ENCODE measurements at regions not wholly inside any gene's neighbourhood (a gene's known extent, or its start where the extent isn't known, plus 50 kb on each side); places are given as distances from the start of the nearest gene placed in this dataset.

- intact Hi-C loops (cut with DNase I): no loop called here
- DNase-seq (ENCODE audit: low spot score): no peak
These were observed 142.1 kb upstream of the CST7 start for GRCh38 chr20:24806705-24807676.

GRCh38 chr20:24808616-24809015 lies 140.5 kb upstream of the CST7 start:
- no peak for DNase-seq (ENCODE audit: low spot score)
- intact Hi-C loops (cut with DNase I): no loop called here

- no peak for DNase-seq (ENCODE audit: low spot score)
- intact Hi-C loops (cut with DNase I): no loop called here
These were observed 139.5 kb upstream of the CST7 start for GRCh38 chr20:24809606-24810005.

GRCh38 chr20:24810676-24811407 lies 138.2 kb upstream of the CST7 start:
- intact Hi-C loops (cut with DNase I): no loop called here
- no peak for DNase-seq (ENCODE audit: low spot score)

GRCh38 chr20:24812373-24812772 lies 136.7 kb upstream of the CST7 start:
- peak; percentile 8 for DNase-seq (ENCODE audit: low spot score)
- intact Hi-C loops (cut with DNase I): no loop called here

- peak; percentile 20 for DNase-seq (ENCODE audit: low spot score)
- intact Hi-C loops (cut with DNase I): no loop called here
These were observed 136.0 kb upstream of the CST7 start for GRCh38 chr20:24813080-24813479.

- intact Hi-C loops (cut with DNase I): no loop called here
- peak; percentile 7 for DNase-seq (ENCODE audit: low spot score)
These were observed 135.6 kb upstream of the CST7 start for GRCh38 chr20:24813496-24813895.

GRCh38 chr20:24813936-24814335 lies 135.1 kb upstream of the CST7 start:
- DNase-seq (ENCODE audit: low spot score): peak; percentile 50
- intact Hi-C loops (cut with DNase I): no loop called here

GRCh38 chr20:24814556-24815195 lies 134.4 kb upstream of the CST7 start:
- intact Hi-C loops (cut with DNase I): no loop called here

GRCh38 chr20:24815196-24815815 lies 133.8 kb upstream of the CST7 start:
- peak; percentile 64 for DNase-seq (ENCODE audit: low spot score)
- intact Hi-C loops (cut with DNase I): no loop called here

More at GRCh38 chr20:24814556-24815195, 134.4 kb upstream of the CST7 start:
- DNase-seq (ENCODE audit: low spot score): peak; percentile 45

GRCh38 chr20:24815931-24816330 lies 133.1 kb upstream of the CST7 start:
- intact Hi-C loops (cut with DNase I): no loop called here
- no peak for DNase-seq (ENCODE audit: low spot score)

GRCh38 chr20:24816431-24816830 lies 132.6 kb upstream of the CST7 start:
- DNase-seq (ENCODE audit: low spot score): peak; percentile 56
- intact Hi-C loops (cut with DNase I): no loop called here

- DNase-seq (ENCODE audit: low spot score): no peak
- intact Hi-C loops (cut with DNase I): no loop called here
These were observed 132.2 kb upstream of the CST7 start for GRCh38 chr20:24816907-24817306.

GRCh38 chr20:24817351-24817750 lies 131.7 kb upstream of the CST7 start:
- DNase-seq (ENCODE audit: low spot score): peak; percentile 65
- intact Hi-C loops (cut with DNase I): no loop called here

- peak; percentile 70 for DNase-seq (ENCODE audit: low spot score)
- intact Hi-C loops (cut with DNase I): no loop called here
These were observed 131.0 kb upstream of the CST7 start for GRCh38 chr20:24818056-24818455.

GRCh38 chr20:24819331-24819965 lies 129.6 kb upstream of the CST7 start:
- peak; percentile 54 for DNase-seq (ENCODE audit: low spot score)
- intact Hi-C loops (cut with DNase I): no loop called here

GRCh38 chr20:24820345-24820744 lies 128.7 kb upstream of the CST7 start:
- peak; percentile 36 for DNase-seq (ENCODE audit: low spot score)
- intact Hi-C loops (cut with DNase I): no loop called here

- DNase-seq (ENCODE audit: low spot score): peak; percentile 52
- intact Hi-C loops (cut with DNase I): no loop called here
These were observed 127.7 kb upstream of the CST7 start for GRCh38 chr20:24821391-24821790.

GRCh38 chr20:24823176-24823784 lies 125.8 kb upstream of the CST7 start:
- DNase-seq (ENCODE audit: low spot score): peak; percentile 38
- intact Hi-C loops (cut with DNase I): no loop called here

Measured in posterior vena cava (tissue), 2 donors.